NCI-H510A (cell line): ENCODE measurements at regions not wholly inside any gene's neighbourhood (a gene's known extent, or its start where the extent isn't known, plus 50 kb on each side); places are given as distances from the start of the nearest gene placed in this dataset.
"Not testable (repeated sequence)": the region's sequence is repeated elsewhere in the genome, so short reads cannot be mapped to it uniquely, and the experiment has no call there.

Experiments
- DNase-seq: peaks from one replicate; lab custom pipeline; 2025; lab: John Stamatoyannopoulos, UW

GRCh38 chr21:25240974-25241373 lies 366.3 kb downstream of the MRPL39 start:
- DNase-seq: no peak

- DNase-seq: no peak
Observed at GRCh38 chr21:25234857-25235801, 372.2 kb downstream of the MRPL39 start.

GRCh38 chr21:25220954-25221353 lies 386.3 kb downstream of the MRPL39 start:
- DNase-seq: no peak

DNA sequence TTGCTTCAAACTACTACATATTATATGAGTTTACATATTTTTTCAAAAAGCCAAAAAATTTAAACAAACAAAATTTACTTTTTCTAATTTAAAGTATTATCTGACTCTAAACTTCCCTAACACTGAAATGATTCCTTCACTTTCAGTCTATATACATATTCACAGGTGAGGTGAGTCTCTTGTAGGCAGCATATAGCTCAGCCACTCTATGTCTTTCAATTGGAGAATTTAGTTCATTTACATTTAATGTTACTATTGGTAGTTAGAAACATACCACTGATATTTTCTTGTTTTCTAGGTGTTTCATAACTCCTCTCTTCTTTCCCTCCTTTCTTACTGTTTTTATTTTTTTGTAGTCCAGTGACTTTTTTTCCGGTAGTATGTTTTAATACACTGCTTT lies 387.1 kb downstream of the MRPL39 start:
- no peak for DNase-seq

- no peak for DNase-seq
Observed at GRCh38 chr21:25215698-25216384, 391.4 kb downstream of the MRPL39 start.

GRCh38 chr21:25214676-25215075 lies 392.6 kb downstream of the MRPL39 start:
- DNase-seq: no peak

DNA sequence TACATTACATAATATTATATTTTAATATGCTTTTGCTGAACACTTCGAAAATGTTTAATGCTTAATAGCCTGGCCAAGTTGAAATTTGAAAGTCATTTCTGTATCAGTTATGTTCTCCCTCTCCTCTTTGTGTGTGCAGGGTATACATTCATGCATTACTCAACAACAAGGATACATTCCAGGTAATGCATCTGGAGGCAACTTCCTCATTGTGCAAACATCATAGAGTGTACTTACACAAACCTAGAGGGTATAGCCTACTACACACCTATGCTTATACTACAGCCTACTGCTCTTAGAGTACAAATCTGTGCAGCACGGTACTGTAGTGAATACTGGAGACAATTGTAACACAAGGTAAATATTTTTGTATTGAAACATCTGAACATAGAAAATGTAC lies 407.3 kb downstream of the MRPL39 start:
- no peak for DNase-seq

- DNase-seq: no peak
Observed at GRCh38 chr21:25191141-25191540, 416.1 kb downstream of the MRPL39 start.

DNA sequence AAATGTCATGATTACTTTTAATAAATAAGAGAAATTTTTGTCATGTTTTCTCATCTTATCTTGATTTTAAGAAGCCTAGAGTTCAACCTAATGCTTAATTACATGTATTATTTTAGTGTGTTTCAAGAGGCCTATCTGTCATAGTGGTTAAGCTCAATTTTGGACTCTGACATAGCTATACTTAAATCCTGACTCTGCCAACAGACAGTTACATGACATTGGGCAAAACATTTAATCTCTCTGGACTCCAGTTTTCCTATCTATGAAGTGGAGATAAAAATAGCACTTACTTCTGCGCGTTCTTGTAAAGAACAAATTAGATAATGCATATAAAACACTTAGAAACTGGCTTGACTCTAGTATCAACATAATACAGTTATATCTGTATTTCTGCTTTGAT lies 417.8 kb downstream of the MRPL39 start:
- no peak for DNase-seq

GRCh38 chr21:25188677-25189079 lies 418.6 kb downstream of the MRPL39 start:
- DNase-seq: no peak

- DNase-seq: no peak
Observed at GRCh38 chr21:25186273-25186672, 421.0 kb downstream of the MRPL39 start.

DNA sequence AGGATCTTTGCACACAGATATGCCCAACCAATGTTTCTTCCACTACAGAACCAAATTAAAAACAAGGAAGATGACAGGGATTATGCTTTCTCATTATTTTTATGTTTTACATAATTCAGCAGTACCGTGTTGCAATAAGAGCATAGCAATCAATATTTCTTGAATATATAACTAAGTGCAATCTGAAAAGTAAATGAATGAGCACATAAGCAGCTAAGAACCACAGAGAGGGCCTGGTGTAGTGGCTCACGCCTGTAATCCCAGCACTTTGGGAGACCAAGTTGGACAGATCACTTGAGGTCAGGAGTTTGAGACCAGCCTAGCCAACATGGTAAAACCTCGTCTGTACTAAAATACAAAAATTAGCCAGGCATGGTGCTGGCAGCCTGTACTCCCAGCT lies 423.7 kb downstream of the MRPL39 start:
- no peak for DNase-seq

DNA sequence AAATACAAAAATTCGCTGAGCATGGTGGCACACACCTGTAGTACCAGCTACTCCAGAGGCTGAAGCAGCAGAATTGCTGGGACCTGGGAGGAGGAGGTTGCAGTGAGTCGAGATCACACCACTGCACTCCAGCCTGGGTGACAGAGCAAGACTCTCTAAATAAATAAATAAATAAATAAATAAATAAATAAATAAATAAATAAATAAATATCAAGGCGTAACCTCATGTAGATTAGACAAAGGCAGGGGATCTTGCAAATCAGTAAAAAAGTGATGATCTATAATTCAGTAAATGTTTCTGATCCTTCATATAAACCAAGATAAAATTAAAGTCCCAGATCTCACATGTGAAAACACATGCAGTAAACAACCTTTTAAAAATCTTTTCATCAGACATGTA lies 425.6 kb downstream of the MRPL39 start:
- DNase-seq: not testable (repeated sequence)

DNA sequence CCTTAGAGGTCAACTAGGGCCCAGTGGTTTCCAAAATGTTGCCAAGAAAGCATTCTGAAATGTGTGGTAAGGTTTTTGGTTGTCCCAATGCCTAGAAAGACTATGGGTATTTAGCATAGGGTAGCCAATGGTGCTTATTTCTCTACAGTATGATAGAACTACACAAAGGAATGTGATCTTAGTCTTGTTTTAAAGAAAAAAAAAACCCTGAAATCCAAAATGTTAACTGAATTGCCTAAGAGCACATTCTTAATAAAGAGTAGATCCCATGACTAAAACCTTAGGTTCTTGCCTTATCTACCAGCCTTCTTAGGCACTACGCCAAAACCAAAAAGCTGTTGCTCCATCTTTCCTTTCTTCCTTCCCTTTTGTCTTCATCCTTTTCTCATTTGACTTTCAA lies 428.2 kb downstream of the MRPL39 start:
- no peak for DNase-seq

DNA sequence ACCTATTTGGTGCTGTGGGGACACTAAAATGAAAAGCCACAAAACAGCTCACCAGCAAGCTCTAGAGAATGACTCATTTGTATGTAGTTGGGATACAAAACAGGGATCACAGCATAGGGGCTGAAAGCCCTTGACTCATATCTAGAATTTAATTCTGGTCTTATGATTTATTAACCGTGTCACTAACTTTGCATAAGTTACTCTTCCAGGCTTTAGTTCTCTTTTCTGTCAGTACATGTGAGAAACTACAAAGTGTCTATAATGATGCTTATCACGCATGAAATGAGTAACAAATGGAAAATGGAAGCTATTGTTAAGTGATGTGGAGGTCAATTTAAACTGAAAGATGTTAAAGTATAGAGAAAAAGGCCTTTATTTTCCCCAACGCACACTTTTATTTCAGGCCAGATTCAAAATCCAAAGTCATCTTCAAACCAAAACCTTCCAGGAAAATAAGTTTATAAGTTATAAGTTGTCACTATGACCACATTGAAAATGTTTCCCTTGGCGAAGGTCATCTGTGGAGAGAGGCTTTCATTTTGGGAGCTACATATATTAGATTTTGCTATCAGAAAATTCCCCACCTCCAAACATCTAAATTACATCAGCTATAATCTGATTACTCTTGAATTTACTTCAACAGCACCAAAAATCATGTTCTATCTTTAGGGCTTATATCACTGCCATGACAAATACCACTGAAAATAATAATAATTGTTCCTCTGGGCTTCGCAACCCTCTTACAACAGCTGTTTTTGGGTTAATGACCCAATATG lies 430.5 kb downstream of the MRPL39 start:
- no peak for DNase-seq

GRCh38 chr21:25175938-25176337 lies 431.3 kb downstream of the MRPL39 start:
- DNase-seq: no peak

- no peak for DNase-seq
Observed at GRCh38 chr21:25171438-25171837, 435.8 kb downstream of the MRPL39 start.

GRCh38 chr21:25170681-25171080 lies 436.6 kb downstream of the MRPL39 start:
- DNase-seq: no peak

DNA sequence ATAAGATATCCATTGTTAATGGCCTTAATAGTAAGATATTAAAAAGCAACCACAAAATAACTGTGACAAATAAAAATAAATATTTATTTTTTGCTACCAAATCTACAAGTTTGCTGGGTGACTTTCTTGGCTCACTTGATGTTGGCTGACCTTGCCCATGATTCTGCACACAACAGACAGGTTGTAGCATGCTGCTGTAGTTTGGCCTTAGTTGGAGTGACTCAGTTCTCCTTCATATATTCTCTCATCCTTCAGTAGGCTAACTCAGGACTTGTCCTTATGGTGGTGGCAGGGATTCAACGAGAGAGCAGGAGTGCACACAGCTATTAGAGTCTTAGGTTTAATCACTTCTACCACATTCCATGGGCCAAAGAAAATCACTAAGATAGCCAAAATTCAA lies 437.9 kb downstream of the MRPL39 start:
- no peak for DNase-seq

DNA sequence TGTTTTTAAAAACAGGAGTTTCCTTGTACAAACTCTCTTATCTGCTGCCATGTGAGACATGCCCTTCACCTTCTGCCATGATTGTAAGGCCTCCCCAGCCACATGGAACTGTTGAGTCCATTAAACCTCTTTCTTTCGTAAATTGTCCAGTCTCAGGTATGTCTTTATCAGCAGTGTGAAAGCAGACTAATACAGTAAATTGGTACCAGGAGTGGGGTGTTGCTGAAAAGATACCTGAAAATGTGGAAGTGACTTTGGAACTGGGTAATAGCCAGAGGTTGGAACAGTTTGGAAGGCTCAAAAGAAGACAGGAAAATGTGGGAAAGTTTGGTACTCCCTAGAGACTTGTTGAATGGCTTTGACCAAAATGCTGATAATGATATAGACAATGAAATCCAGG lies 440.4 kb downstream of the MRPL39 start:
- not testable (repeated sequence) for DNase-seq

DNA sequence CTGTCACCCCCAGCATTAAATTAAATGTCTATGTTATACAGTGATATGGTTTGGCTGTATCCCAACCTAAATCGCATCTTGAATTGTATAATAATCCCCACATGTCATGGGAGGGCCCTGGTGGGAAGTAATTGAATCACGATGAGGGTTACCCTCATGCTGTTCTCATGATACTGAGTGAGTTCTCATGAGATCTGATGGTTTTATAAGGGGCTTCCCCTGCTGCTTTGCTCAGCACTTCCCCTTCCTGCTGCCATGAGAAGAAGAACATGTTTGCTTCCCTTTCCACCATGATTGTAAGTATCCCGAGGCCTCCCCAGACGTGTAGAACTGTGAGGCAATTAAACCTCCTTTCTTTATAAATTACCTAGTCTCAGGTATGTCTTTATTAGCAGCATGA lies 445.7 kb downstream of the MRPL39 start:
- DNase-seq: no peak

GRCh38 chr21:25155020-25155419 lies 452.3 kb downstream of the MRPL39 start:
- DNase-seq: not testable (repeated sequence)

DNA sequence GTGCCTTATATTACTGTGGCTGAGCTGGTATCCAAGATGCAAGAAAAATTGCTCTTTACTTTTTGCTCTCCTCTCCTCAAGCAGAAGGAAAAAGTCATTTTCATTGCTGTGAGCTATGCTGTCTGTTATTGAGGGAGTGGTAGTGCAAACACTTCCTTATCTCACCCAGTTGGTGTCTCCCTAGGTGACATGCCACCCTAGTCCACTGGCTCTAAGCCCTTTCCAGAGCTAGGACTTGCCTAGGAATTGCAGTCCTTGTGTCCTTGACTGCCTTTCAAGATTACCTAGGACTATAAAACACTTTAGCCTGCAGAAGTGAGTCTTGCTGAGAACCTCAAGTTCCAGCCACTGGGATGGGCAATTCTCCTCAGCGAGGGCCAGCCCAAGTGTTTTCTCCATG lies 458.3 kb downstream of the MRPL39 start:
- DNase-seq: no peak
